ENCODE measurements at regions not wholly inside any gene's neighbourhood (a gene's known extent, or its start where the extent isn't known, plus 50 kb on each side); places are given as distances from the start of the nearest gene placed in this dataset.

DNA sequence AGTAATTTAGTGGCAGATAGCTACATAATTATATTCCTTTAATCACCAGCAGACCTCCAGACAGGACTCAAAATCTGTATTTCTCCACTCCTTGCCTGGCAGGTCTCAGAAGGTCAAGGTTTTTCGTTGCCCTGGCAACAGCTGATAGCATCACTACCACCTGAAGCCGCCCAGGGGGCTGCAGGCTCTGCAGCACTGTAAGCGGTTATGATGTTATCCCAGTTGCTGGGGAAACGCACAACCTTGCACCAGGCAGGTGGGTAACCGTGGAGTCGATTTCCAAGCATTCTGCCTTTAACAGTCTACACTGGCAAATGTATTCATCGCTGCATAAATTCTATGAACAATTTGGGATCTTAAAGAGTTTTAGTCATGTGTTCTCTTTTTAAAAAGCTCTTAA, 756.3 kb downstream of the NTRK3 start:
- Histone ChIP-seq H3K4me2 (ENCODE audit: insufficient read depth, low read length) (no peak overlapping the region), H4K20me1 (ENCODE audit: insufficient read depth, low read length) (no peaks in the 10 kb centered on the region), H3K79me2 (ENCODE audit: insufficient read depth, low read length) (no peaks in the 10 kb centered on the region), H3K36me3 (ENCODE audit: insufficient read depth, low read length) (no peaks in the 10 kb centered on the region), H3K4me3 (ENCODE audit: low read depth in 1 of 2, low read length in 2 of 2) (no peak overlapping the region), H3K9me3 (ENCODE audit: insufficient read depth, low read length, severe bottlenecking) (no peaks in the 10 kb centered on the region), H3K9ac (ENCODE audit: low read depth, low read length) (no peak overlapping the region), H3K27me3 (ENCODE audit: insufficient read depth, low read length, poor library complexity) (no peaks in the 10 kb centered on the region), H2AFZ (ENCODE audit: low read depth, low read length) (no peak overlapping the region), H3K4me1 (ENCODE audit: insufficient read depth, low read length) (no peaks in the 10 kb centered on the region), H3K27ac (ENCODE audit: low read length) (no peak overlapping the region)
- TF ChIP-seq, protein P1, sequence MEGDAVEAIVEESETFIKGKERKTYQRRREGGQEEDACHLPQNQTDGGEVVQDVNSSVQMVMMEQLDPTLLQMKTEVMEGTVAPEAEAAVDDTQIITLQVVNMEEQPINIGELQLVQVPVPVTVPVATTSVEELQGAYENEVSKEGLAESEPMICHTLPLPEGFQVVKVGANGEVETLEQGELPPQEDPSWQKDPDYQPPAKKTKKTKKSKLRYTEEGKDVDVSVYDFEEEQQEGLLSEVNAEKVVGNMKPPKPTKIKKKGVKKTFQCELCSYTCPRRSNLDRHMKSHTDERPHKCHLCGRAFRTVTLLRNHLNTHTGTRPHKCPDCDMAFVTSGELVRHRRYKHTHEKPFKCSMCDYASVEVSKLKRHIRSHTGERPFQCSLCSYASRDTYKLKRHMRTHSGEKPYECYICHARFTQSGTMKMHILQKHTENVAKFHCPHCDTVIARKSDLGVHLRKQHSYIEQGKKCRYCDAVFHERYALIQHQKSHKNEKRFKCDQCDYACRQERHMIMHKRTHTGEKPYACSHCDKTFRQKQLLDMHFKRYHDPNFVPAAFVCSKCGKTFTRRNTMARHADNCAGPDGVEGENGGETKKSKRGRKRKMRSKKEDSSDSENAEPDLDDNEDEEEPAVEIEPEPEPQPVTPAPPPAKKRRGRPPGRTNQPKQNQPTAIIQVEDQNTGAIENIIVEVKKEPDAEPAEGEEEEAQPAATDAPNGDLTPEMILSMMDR (IDR thresholded peaks at IDR 0.05; ENCODE audit: borderline replicate concordance, extremely low read depth, low read length, poor library complexity, severe bottlenecking): no peak
- TF ChIP-seq EZH2 (IDR thresholded peaks at IDR 0.05; ENCODE audit: borderline replicate concordance, low read depth, low read length, severe bottlenecking): no peak
- DNase-seq (no peak), ATAC-seq (ENCODE audit: insufficient read depth, low read depth) (no peak)

GRCh38 chr15:87498560-87498959, 758.0 kb downstream of the NTRK3 start:
- Histone ChIP-seq H3K27ac (ENCODE audit: low read length) (no peak overlapping the region), H3K4me2 (ENCODE audit: insufficient read depth, low read length) (no peak overlapping the region), H4K20me1 (ENCODE audit: insufficient read depth, low read length) (no peaks in the 10 kb centered on the region), H3K9ac (ENCODE audit: low read depth, low read length) (no peak overlapping the region), H3K36me3 (ENCODE audit: insufficient read depth, low read length) (no peaks in the 10 kb centered on the region), H3K4me1 (ENCODE audit: insufficient read depth, low read length) (no peaks in the 10 kb centered on the region), H3K4me3 (ENCODE audit: low read depth in 1 of 2, low read length in 2 of 2) (no peak overlapping the region), H2AFZ (ENCODE audit: low read depth, low read length) (no peak overlapping the region), H3K9me3 (ENCODE audit: insufficient read depth, low read length, severe bottlenecking) (no peaks in the 10 kb centered on the region), H3K79me2 (ENCODE audit: insufficient read depth, low read length) (no peaks in the 10 kb centered on the region), H3K27me3 (ENCODE audit: insufficient read depth, low read length, poor library complexity) (no peaks in the 10 kb centered on the region)
- no peak for DNase-seq
- TF ChIP-seq EZH2 (IDR thresholded peaks at IDR 0.05; ENCODE audit: borderline replicate concordance, low read depth, low read length, severe bottlenecking): no peak
- TF ChIP-seq, protein P1 (IDR thresholded peaks at IDR 0.05; ENCODE audit: borderline replicate concordance, extremely low read depth, low read length, poor library complexity, severe bottlenecking): no peak
- ATAC-seq (ENCODE audit: insufficient read depth, low read depth): no peak

DNA sequence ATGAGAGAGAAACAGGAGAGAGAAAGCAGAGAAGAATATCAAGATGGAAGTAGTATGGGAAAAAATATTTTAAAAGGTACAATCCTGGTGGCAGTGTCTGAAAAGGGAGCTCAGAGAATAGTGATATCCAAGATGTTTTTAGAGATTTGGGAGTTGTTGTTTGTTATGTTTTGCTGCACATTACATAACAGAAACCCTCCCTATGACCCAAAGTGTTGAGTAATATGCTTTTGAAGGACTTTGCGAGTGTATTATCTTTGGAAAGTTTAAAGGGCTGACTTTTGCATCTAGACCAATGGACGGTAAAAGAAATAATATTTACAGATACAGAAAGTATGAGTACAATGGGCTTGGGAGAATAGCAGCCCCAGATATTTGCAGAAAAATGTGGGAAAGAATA, 759.7 kb downstream of the NTRK3 start:
- Histone ChIP-seq H3K27ac (ENCODE audit: low read length) (no peak overlapping the region), H2AFZ (ENCODE audit: low read depth, low read length) (no peak overlapping the region), H3K4me3 (ENCODE audit: low read depth in 1 of 2, low read length in 2 of 2) (no peak overlapping the region), H3K9me3 (ENCODE audit: insufficient read depth, low read length, severe bottlenecking) (no peaks in the 10 kb centered on the region), H3K4me1 (ENCODE audit: insufficient read depth, low read length) (no peaks in the 10 kb centered on the region), H3K27me3 (ENCODE audit: insufficient read depth, low read length, poor library complexity) (no peaks in the 10 kb centered on the region), H3K4me2 (ENCODE audit: insufficient read depth, low read length) (no peak overlapping the region), H3K36me3 (ENCODE audit: insufficient read depth, low read length) (no peaks in the 10 kb centered on the region), H3K9ac (ENCODE audit: low read depth, low read length) (no peak overlapping the region), H3K79me2 (ENCODE audit: insufficient read depth, low read length) (no peaks in the 10 kb centered on the region), H4K20me1 (ENCODE audit: insufficient read depth, low read length) (no peaks in the 10 kb centered on the region)
- TF ChIP-seq, protein P1 (IDR thresholded peaks at IDR 0.05; ENCODE audit: borderline replicate concordance, extremely low read depth, low read length, poor library complexity, severe bottlenecking): no peak
- no peak for TF ChIP-seq EZH2 (IDR thresholded peaks at IDR 0.05; ENCODE audit: borderline replicate concordance, low read depth, low read length, severe bottlenecking)
- DNase-seq: no peak
- ATAC-seq (ENCODE audit: insufficient read depth, low read depth): no peak

DNA sequence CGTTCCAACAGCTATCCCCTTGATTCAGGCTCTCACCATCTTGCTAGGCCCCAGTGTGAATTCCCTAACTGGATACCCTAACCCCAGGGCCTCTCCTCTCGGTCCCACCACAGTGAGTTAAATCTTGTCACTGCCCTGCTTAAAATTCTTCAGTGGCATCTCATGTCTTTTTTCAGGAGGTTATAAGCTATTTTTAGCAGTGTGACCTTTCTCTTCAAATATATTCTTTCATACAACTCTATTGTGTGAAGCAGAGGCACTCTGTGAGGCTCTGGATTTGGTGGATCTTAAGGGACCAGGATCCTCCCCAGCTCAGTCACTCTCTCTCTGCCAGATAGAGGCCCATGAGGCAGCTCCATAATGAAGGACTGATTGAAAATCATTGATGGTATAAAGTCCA, 760.4 kb downstream of the NTRK3 start:
- no peak for TF ChIP-seq EZH2 (IDR thresholded peaks at IDR 0.05; ENCODE audit: borderline replicate concordance, low read depth, low read length, severe bottlenecking)
- TF ChIP-seq, protein P1 (IDR thresholded peaks at IDR 0.05; ENCODE audit: borderline replicate concordance, extremely low read depth, low read length, poor library complexity, severe bottlenecking): no peak
- H3K79me2 ChIP-seq (ENCODE audit: insufficient read depth, low read length): no peaks in the 10 kb centered on the region
- no peak overlapping the region for H3K9ac ChIP-seq (ENCODE audit: low read depth, low read length)
- no peaks in the 10 kb centered on the region for H3K9me3 ChIP-seq (ENCODE audit: insufficient read depth, low read length, severe bottlenecking)
- H3K4me1 ChIP-seq (ENCODE audit: insufficient read depth, low read length): no peaks in the 10 kb centered on the region
- H3K27me3 ChIP-seq (ENCODE audit: insufficient read depth, low read length, poor library complexity): no peaks in the 10 kb centered on the region
- no peak for DNase-seq
- no peak overlapping the region for H3K4me3 ChIP-seq (ENCODE audit: low read depth in 1 of 2, low read length in 2 of 2)
- no peak overlapping the region for H3K27ac ChIP-seq (ENCODE audit: low read length)
- no peak overlapping the region for H3K4me2 ChIP-seq (ENCODE audit: insufficient read depth, low read length)
- H2AFZ ChIP-seq (ENCODE audit: low read depth, low read length): no peak overlapping the region
- ATAC-seq (ENCODE audit: insufficient read depth, low read depth): no peak
- H3K36me3 ChIP-seq (ENCODE audit: insufficient read depth, low read length): no peaks in the 10 kb centered on the region
- no peaks in the 10 kb centered on the region for H4K20me1 ChIP-seq (ENCODE audit: insufficient read depth, low read length)
